HCT116 (cell line): ENCODE measurements at regions not wholly inside any gene's neighbourhood (a gene's known extent, or its start where the extent isn't known, plus 50 kb on each side); places are given as distances from the start of the nearest gene placed in this dataset.

Source experiments
- ATAC-seq: fragments of 200-7000 bp; cut with Tn5 transposase; 2 replicates; pipeline ENCODE4 v1.9.1; 2020; ENCODE audit warnings: mild to moderate bottlenecking, moderate library complexity
- BruUV-seq: library from RNA; stranded (reverse); fragments of 400-500 nt; replicated peaks from 2 replicates; lab custom pipeline; 2021; lab: Mats Ljungman, UMichigan
- CTCF ChIA-PET: fragments of 300-600 bp; sonication (Branson Sonifier 250); formaldehyde crosslinking; loops from one replicate; lab custom pipeline; 2021; ENCODE audit warnings: antibody characterized with exemption; lab: Charles Lee
- POLR2A ChIA-PET: fragments of 300-600, 350-600 bp; sonication (Branson Sonifier 250); formaldehyde crosslinking; loops from one replicate; lab custom pipeline; 2021; ENCODE audit warnings: antibody characterized with exemption; lab: Charles Lee
- RAD21 ChIA-PET, 2 experiments: fragments of 300-600 bp; sonication (Branson Sonifier 250); formaldehyde crosslinking; loops; one replicate each; lab custom pipeline; 2023; ENCODE audit warnings: low total read pairs in 2 of 2; ENCODE audit not compliant: uncharacterized antibody in 2 of 2, unreplicated experiment in 2 of 2, low non-redundant PET in 1 of 2; lab: Charles Lee
- DNase-seq: peaks from one replicate; pipeline ENCODE4 v3.0.0-alpha.2; 2010; ENCODE audit warnings: low read depth, low spot score
- H2AFZ ChIP-seq: fragments of 200-600 bp; shearing (Covaris generic), sonication (generic); 2 replicates; pipeline ENCODE4 v1.6.1; 2017; ENCODE audit warnings: low read depth, mixed run types, mixed read lengths, antibody characterized with exemption, low read length; ENCODE audit not compliant: poor library complexity, severe bottlenecking
- H3K27ac ChIP-seq: 2 replicates; pipeline ENCODE4 v1.5.1; 2012; ENCODE audit warnings: low read depth, low read length
- H3K27me3 ChIP-seq: fragments of 200-600 bp; sonication (generic); 2 replicates; pipeline ENCODE4 v1.6.1; 2016; ENCODE audit warnings: mixed run types, low read length, mixed read lengths; ENCODE audit not compliant: insufficient read depth
- H3K36me3 ChIP-seq, 2 experiments: fragments of 200-500 bp in 1 of 2; fragments of 200-600 bp in 1 of 2; sonication (Bioruptor generic) in 1 of 2; sonication (generic) in 1 of 2; 2 replicates each; pipeline versions ENCODE4 v1.5.1 to v1.6.1; 2014 to 2016; ENCODE audit warnings: low read length in 2 of 2, inconsistent platforms in 1 of 2, mixed read lengths in 1 of 2, mixed run types in 1 of 2; ENCODE audit not compliant: insufficient read depth in 2 of 2, control insufficient read depth in 1 of 2
- H3K4me1 ChIP-seq, 2 experiments: fragments of 200-600 bp in 1 of 2; sonication (generic) in 1 of 2; 2 replicates each; pipeline versions ENCODE4 v1.5.1 to v1.6.1; 2012 to 2017; ENCODE audit warnings: low read length in 2 of 2, inconsistent platforms in 1 of 2, mild to moderate bottlenecking in 1 of 2, mixed read lengths in 1 of 2, mixed run types in 1 of 2, moderate library complexity in 1 of 2; ENCODE audit not compliant: insufficient read depth in 2 of 2, control insufficient read depth in 1 of 2
- H3K4me2 ChIP-seq: fragments of 200-600 bp; sonication (generic); 2 replicates; pipeline ENCODE4 v1.6.1; 2017; ENCODE audit warnings: mixed run types, low read length, mixed read lengths
- H3K4me3 ChIP-seq, 2 experiments: fragments of 200-600 bp in 1 of 2; sonication (generic) in 1 of 2; replicated peaks in 1 of 2; 2 replicates each; pipeline ENCODE4 v1.5.1; 2011 to 2016; ENCODE audit warnings: low read length in 2 of 2, control low read depth in 1 of 2, low read depth in 1 of 2, mild to moderate bottlenecking in 1 of 2, mixed read lengths in 1 of 2, mixed run types in 1 of 2
- H3K79me2 ChIP-seq: fragments of 200-600 bp; sonication (generic); 2 replicates; pipeline ENCODE4 v1.6.1; 2017; ENCODE audit warnings: mild to moderate bottlenecking, mixed run types, low read length, moderate library complexity, mixed read lengths; ENCODE audit not compliant: insufficient read depth
- H3K9ac ChIP-seq: fragments of 200-600 bp; sonication (generic); 2 replicates; pipeline ENCODE4 v1.6.1; 2016; ENCODE audit warnings: low read length, mixed read lengths
- H3K9me2 ChIP-seq: fragments of 200-600 bp; sonication (generic), shearing (Covaris generic); 2 replicates; pipeline ENCODE4 v1.6.1; 2017; ENCODE audit warnings: mixed run types, mild to moderate bottlenecking, moderate library complexity; ENCODE audit not compliant: insufficient read depth
- H3K9me3 ChIP-seq, 2 experiments: fragments of 200-500 bp in 1 of 2; fragments of 200-600 bp in 1 of 2; sonication (Bioruptor generic) in 1 of 2; sonication (generic) in 1 of 2; 2 replicates each; pipeline ENCODE4 v1.6.1; 2014 to 2017; ENCODE audit warnings: low read length in 2 of 2, mixed read lengths in 2 of 2, inconsistent platforms in 1 of 2, low read depth in 1 of 2, mild to moderate bottlenecking in 1 of 2, mixed run types in 1 of 2, moderate library complexity in 1 of 2; ENCODE audit not compliant: control insufficient read depth in 1 of 2, insufficient read depth in 1 of 2
- H4K20me1 ChIP-seq: fragments of 200-600 bp; sonication (generic), shearing (Covaris generic); 2 replicates; pipeline ENCODE4 v1.6.1; 2017; ENCODE audit warnings: mixed run types, mild to moderate bottlenecking, moderate library complexity; ENCODE audit not compliant: insufficient read depth
- CBX3 ChIP-seq: IDR thresholded peaks from 2 replicates; pipeline ENCODE4 v1.6.1; 2012; ENCODE audit warnings: low read depth
- CEBPB ChIP-seq: IDR thresholded peaks from 2 replicates; pipeline ENCODE4 v1.6.1; 2012; ENCODE audit warnings: low read depth
- EGR1 ChIP-seq: IDR thresholded peaks from 2 replicates; pipeline ENCODE4 v1.6.1; 2012; ENCODE audit warnings: low read depth
- ELF1 ChIP-seq: IDR thresholded peaks from 2 replicates; pipeline ENCODE4 v1.6.1; 2012; ENCODE audit warnings: low read depth, borderline replicate concordance
- EZH2phosphoT487 ChIP-seq: fragments of 200-600 bp; IDR thresholded peaks from 2 replicates; pipeline ENCODE4 v1.6.1; 2018; ENCODE audit warnings: antibody characterized with exemption, borderline replicate concordance
- JUND ChIP-seq: IDR thresholded peaks from 2 replicates; pipeline ENCODE4 v1.6.1; 2012
- POLR2A ChIP-seq: IDR thresholded peaks from 2 replicates; pipeline ENCODE4 v1.7.0; 2011; ENCODE audit warnings: borderline replicate concordance; ENCODE audit not compliant: insufficient read depth, insufficient read length; ENCODE audit errors: extremely low read depth
- POLR2AphosphoS5 ChIP-seq: IDR thresholded peaks from 2 replicates; pipeline ENCODE4 v1.6.1; 2011; ENCODE audit warnings: mild to moderate bottlenecking, low read depth, low read length, moderate library complexity
- SIN3A ChIP-seq: IDR thresholded peaks from 2 replicates; pipeline ENCODE4 v1.6.1; 2012; ENCODE audit warnings: low read depth
- SP1 ChIP-seq: IDR thresholded peaks from 2 replicates; pipeline ENCODE4 v1.6.1; 2012; ENCODE audit warnings: low read depth
- SRF ChIP-seq: IDR thresholded peaks from 2 replicates; pipeline ENCODE4 v1.6.1; 2012; ENCODE audit warnings: low read depth
- TCF7L2 ChIP-seq: IDR thresholded peaks from 2 replicates; pipeline ENCODE4 v1.7.0; 2011; ENCODE audit warnings: borderline replicate concordance, inconsistent platforms; ENCODE audit not compliant: insufficient read depth, insufficient read length; ENCODE audit errors: extremely low read depth
- ZBTB33 ChIP-seq: IDR thresholded peaks from 2 replicates; pipeline ENCODE4 v1.6.1; 2011; ENCODE audit warnings: mild to moderate bottlenecking, low read length, moderate library complexity; ENCODE audit not compliant: insufficient replicate concordance; ENCODE audit errors: extremely low read depth
- ZFX ChIP-seq: fragments of 450-650 bp; IDR thresholded peaks from 2 replicates; pipeline ENCODE4 v1.6.1; 2017
- ZNF274 ChIP-seq: fragments of 200-500 bp; sonication (Bioruptor generic); IDR thresholded peaks from 2 replicates; pipeline ENCODE4 v1.6.1; 2014; ENCODE audit warnings: mild to moderate bottlenecking, low read depth, low read length, inconsistent platforms
- intact Hi-C: fragments of 100-400 bp; cut with micrococcal nuclease; formaldehyde crosslinking; loops from 2 replicates; pipeline ENCODE4 v1.10.0; 2022

GRCh38 chr3:34668915-34669314 is 870.5 kb downstream of the PDCD6IP start:
- no TSS peak for BruUV-seq
- Histone ChIP-seq H3K4me3 (no peak overlapping the region), H3K36me3 (no peaks in the 10 kb centered on the region), H3K9me2 (no peaks in the 10 kb centered on the region), H3K27ac (no peak overlapping the region), H2AFZ (no peak overlapping the region), H3K4me2 (no peak overlapping the region), H3K9me3 (peaks cover 3 to 5% of the 10 kb centered on the region in 2 experiments; a peak in 2 of 4 replicates), H3K4me1 (no peaks in the 10 kb centered on the region), H3K9ac (no peak overlapping the region), H3K79me2 (no peaks in the 10 kb centered on the region), H4K20me1 (no peaks in the 10 kb centered on the region), H3K27me3 (no peaks in the 10 kb centered on the region)
- CTCF ChIA-PET: no interaction called here
- intact Hi-C loops: no loop called here
- POLR2A ChIA-PET: no interaction called here
- no peak for TF ChIP-seq EZH2phosphoT487
- no peak for TF ChIP-seq SIN3A
- no peak for TF ChIP-seq EGR1
- no peak for TF ChIP-seq JUND
- no peak for TF ChIP-seq ZBTB33
- no peak for TF ChIP-seq SP1
- TF ChIP-seq SRF: no peak
- no peak for TF ChIP-seq POLR2AphosphoS5
- TF ChIP-seq CEBPB: no peak
- TF ChIP-seq ZFX: no peak
- TF ChIP-seq CBX3: no peak
- TF ChIP-seq TCF7L2: no peak
- TF ChIP-seq ZNF274: no peak
- no peak for TF ChIP-seq ELF1
- TF ChIP-seq POLR2A: no peak
- ATAC-seq (no peak), DNase-seq (no peak)
- RAD21 ChIA-PET: no interaction called here
